Transverse colon (tissue), 4 donors: ENCODE measurements at regions not wholly inside any gene's neighbourhood (a gene's known extent, or its start where the extent isn't known, plus 50 kb on each side); places are given as distances from the start of the nearest gene placed in this dataset.

Experiments
- DNase-seq: peaks from one replicate; pipeline ENCODE4 v3.0.0-alpha.2; 2019
- H3K27ac ChIP-seq, 4 donors: fragments of 200-600 bp; sonication (generic); 2 replicates each; pipeline ENCODE4 v1.5.1; 2016 to 2018; ENCODE audit warnings: inconsistent platforms in 4 of 4
- H3K27me3 ChIP-seq: fragments of 200-600 bp; sonication (generic); 2 replicates; pipeline ENCODE4 v1.5.1; 2017; ENCODE audit warnings: inconsistent platforms
- H3K36me3 ChIP-seq, 4 donors: fragments of 200-600 bp; sonication (generic); 2 replicates each; pipeline ENCODE4 v1.5.1; 2017 to 2019; ENCODE audit warnings: inconsistent platforms in 4 of 4
- H3K4me1 ChIP-seq, 4 donors: fragments of 200-600 bp; sonication (generic); 2 replicates each; pipeline ENCODE4 v1.5.1; 2017 to 2020; ENCODE audit warnings: inconsistent platforms in 4 of 4
- H3K4me3 ChIP-seq, 4 donors: fragments of 200-600 bp; sonication (generic); 1 replicate in 1 of 4; 2 replicates in 3 of 4; pipeline versions ENCODE4 v1.5.1 to v1.6.1; 2017 to 2019; ENCODE audit warnings: inconsistent platforms in 4 of 4
- H3K9me3 ChIP-seq, 2 donors: fragments of 200-600 bp; sonication (generic); 2 replicates each; pipeline ENCODE4 v1.5.1; 2017 to 2019; ENCODE audit warnings: inconsistent platforms in 2 of 2
- CTCF ChIP-seq, 5 experiments: fragments of 200-600 bp in 3 of 5; fragments of 450-650 bp in 2 of 5; sonication (generic) in 3 of 5; IDR thresholded peaks; 1 replicate in 2 of 5; 2 replicates in 3 of 5; pipeline ENCODE4 v1.5.1; 2016 to 2017; ENCODE audit warnings: antibody characterized with exemption in 5 of 5, inconsistent platforms in 3 of 5, mild to moderate bottlenecking in 2 of 5, moderate library complexity in 1 of 5
- EP300 ChIP-seq: sonication (generic); formaldehyde crosslinking; IDR thresholded peaks from one replicate; pipeline ENCODE4 v1.6.1; 2017; ENCODE audit warnings: antibody characterized with exemption, low read depth
- POLR2A ChIP-seq: fragments of 450-650 bp; IDR thresholded peaks from one replicate; pipeline ENCODE4 v1.6.1; 2016; ENCODE audit warnings: antibody characterized with exemption, mild to moderate bottlenecking, moderate library complexity
- POLR2AphosphoS5 ChIP-seq, 3 donors: sonication (generic); formaldehyde crosslinking; IDR thresholded peaks; one replicate each; pipeline ENCODE4 v1.6.1; 2016; ENCODE audit warnings: antibody characterized with exemption in 3 of 3
- WGBS, 2 donors: methylation state at CpG; one replicate each; pipeline ENCODE4 v1.1.5; 2018; ENCODE audit warnings: low coverage in 1 of 2; 5-methylcytosine and 5-hydroxymethylcytosine counted together
- in situ Hi-C, 4 donors: fragments of 200-750 bp; cut with MboI; loops; one replicate each; pipeline versions ENCODE4 v1.15.0 to v1.15.1; 2017; ENCODE audit warnings: low sequenced_read_pairs in 3 of 4, low pct_ligation_motif_present in 1 of 4, low pct_unique_long_range_greater_than_20kb in 1 of 4
- intact Hi-C: fragments of 100-400 bp; cut with DNase I; formaldehyde crosslinking; loops from one replicate; pipeline ENCODE4 v1.15.1; 2023; ENCODE audit warnings: low total_unique reads

- no peaks in the 10 kb centered on the region for H3K36me3 ChIP-seq
- intact Hi-C loops: no loop called here
- no peak overlapping the region for H3K4me3 ChIP-seq
- H3K9me3 ChIP-seq: no peaks in the 10 kb centered on the region
- DNase-seq: no peak
- no peaks in the 10 kb centered on the region for H3K4me1 ChIP-seq
- WGBS, 2 donors: 80 to 83% methylated on average over 5 to 7 of the region's 7 CpGs
- in situ Hi-C loops: no loop called here
- TF ChIP-seq POLR2A: no peak
- no peak for TF ChIP-seq EP300
- no peak for TF ChIP-seq POLR2AphosphoS5 (IDR thresholded peaks at IDR 0.05)
- no peak for TF ChIP-seq CTCF (IDR thresholded peaks at IDR 0.05)
- H3K27me3 ChIP-seq: no peaks in the 10 kb centered on the region
- H3K27ac ChIP-seq: no peak overlapping the region
Observed at GRCh38 chr1:69499203-69499803, 68.4 kb upstream of the LRRC7 start.

GRCh38 chr1:69502991-69503390, 64.7 kb upstream of the LRRC7 start:
- intact Hi-C loops: no loop called here
- TF ChIP-seq POLR2A (no peak), POLR2AphosphoS5 (IDR thresholded peaks at IDR 0.05) (no peak), EP300 (no peak), CTCF (IDR thresholded peaks at IDR 0.05) (no peak)
- no peaks in the 10 kb centered on the region for H3K36me3 ChIP-seq
- H3K9me3 ChIP-seq: no peaks in the 10 kb centered on the region
- 66 to 75% methylated on average over 4 of the region's 4 CpGs for WGBS, 2 donors
- DNase-seq: no peak
- H3K4me3 ChIP-seq: no peak overlapping the region
- no peaks in the 10 kb centered on the region for H3K27me3 ChIP-seq
- in situ Hi-C loops: no loop called here
- H3K27ac ChIP-seq: no peak overlapping the region
- H3K4me1 ChIP-seq: no peaks in the 10 kb centered on the region

- no peaks in the 10 kb centered on the region for H3K36me3 ChIP-seq
- 49 to 69% methylated on average over 2 to 3 of the region's 3 CpGs for WGBS, 2 donors
- in situ Hi-C loops (no loop called here), intact Hi-C loops (no loop called here)
- H3K27me3 ChIP-seq: no peaks in the 10 kb centered on the region
- no peak overlapping the region for H3K4me3 ChIP-seq
- no peaks in the 10 kb centered on the region for H3K9me3 ChIP-seq
- H3K27ac ChIP-seq: no peak overlapping the region
- TF ChIP-seq POLR2A: no peak
- no peak for TF ChIP-seq POLR2AphosphoS5 (IDR thresholded peaks at IDR 0.05)
- TF ChIP-seq CTCF (IDR thresholded peaks at IDR 0.05): no peak
- no peak for TF ChIP-seq EP300
- DNase-seq: no peak
- no peaks in the 10 kb centered on the region for H3K4me1 ChIP-seq
Observed at GRCh38 chr1:69504730-69505252, 62.9 kb upstream of the LRRC7 start.

GRCh38 chr1:69506311-69506710, 61.4 kb upstream of the LRRC7 start:
- intact Hi-C loops: no loop called here
- TF ChIP-seq POLR2A (no peak), CTCF (IDR thresholded peaks at IDR 0.05) (no peak), EP300 (no peak), POLR2AphosphoS5 (IDR thresholded peaks at IDR 0.05) (no peak)
- Histone ChIP-seq H3K9me3 (no peaks in the 10 kb centered on the region), H3K27me3 (no peaks in the 10 kb centered on the region), H3K4me3 (no peak overlapping the region), H3K36me3 (no peaks in the 10 kb centered on the region), H3K4me1 (no peaks in the 10 kb centered on the region), H3K27ac (no peak overlapping the region)
- in situ Hi-C loops: no loop called here
- DNase-seq: no peak
- 88 to 100% methylated on average over 2 of the region's 2 CpGs for WGBS, 2 donors
